ENCODE measurements at regions not wholly inside any gene's neighbourhood (a gene's known extent, or its start where the extent isn't known, plus 50 kb on each side); places are given as distances from the start of the nearest gene placed in this dataset.

GRCh38 chr19:46927106-46927505 lies 66.3 kb downstream of the ARHGAP35 start:
- Histone ChIP-seq H3K36me3 (ENCODE audit: control insufficient read depth, insufficient read depth, low read length) (peaks cover 9% of the 10 kb centered on the region), H3K4me3 (ENCODE audit: low read length) (no peak overlapping the region), H3K27me3 (ENCODE audit: control insufficient read depth, insufficient read depth, low read length, poor library complexity, severe bottlenecking) (no peaks in the 10 kb centered on the region), H3K27ac (ENCODE audit: low read depth, low read length) (peak overlapping the region; percentile 90), H3K9me3 (ENCODE audit: control insufficient read depth, low read length) (no peaks in the 10 kb centered on the region), H3K9ac (ENCODE audit: extremely low read depth, low read length, poor library complexity, severe bottlenecking) (no peak overlapping the region), H3K4me1 (ENCODE audit: control insufficient read depth, insufficient read depth, low read length) (no peaks in the 10 kb centered on the region)
- Mint-ChIP-seq H3K27ac (no peak overlapping the region), H3K4me3 (no peak overlapping the region), H3K4me1 (peaks cover 7% of the 10 kb centered on the region), H3K9me3 (no peaks in the 10 kb centered on the region), H3K36me3 (ENCODE audit: low read depth) (peaks cover 7% of the 10 kb centered on the region), H3K27me3 (ENCODE audit: insufficient read depth) (no peaks in the 10 kb centered on the region)
- TF ChIP-seq, protein P1, sequence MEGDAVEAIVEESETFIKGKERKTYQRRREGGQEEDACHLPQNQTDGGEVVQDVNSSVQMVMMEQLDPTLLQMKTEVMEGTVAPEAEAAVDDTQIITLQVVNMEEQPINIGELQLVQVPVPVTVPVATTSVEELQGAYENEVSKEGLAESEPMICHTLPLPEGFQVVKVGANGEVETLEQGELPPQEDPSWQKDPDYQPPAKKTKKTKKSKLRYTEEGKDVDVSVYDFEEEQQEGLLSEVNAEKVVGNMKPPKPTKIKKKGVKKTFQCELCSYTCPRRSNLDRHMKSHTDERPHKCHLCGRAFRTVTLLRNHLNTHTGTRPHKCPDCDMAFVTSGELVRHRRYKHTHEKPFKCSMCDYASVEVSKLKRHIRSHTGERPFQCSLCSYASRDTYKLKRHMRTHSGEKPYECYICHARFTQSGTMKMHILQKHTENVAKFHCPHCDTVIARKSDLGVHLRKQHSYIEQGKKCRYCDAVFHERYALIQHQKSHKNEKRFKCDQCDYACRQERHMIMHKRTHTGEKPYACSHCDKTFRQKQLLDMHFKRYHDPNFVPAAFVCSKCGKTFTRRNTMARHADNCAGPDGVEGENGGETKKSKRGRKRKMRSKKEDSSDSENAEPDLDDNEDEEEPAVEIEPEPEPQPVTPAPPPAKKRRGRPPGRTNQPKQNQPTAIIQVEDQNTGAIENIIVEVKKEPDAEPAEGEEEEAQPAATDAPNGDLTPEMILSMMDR (conservative IDR thresholded peaks at IDR 0.05), result no peak
- DNase-seq, result no peak
- 88 to 89% methylated on average over 6 of the region's 6 CpGs for WGBS, 2 experiments (ENCODE audit: insufficient coverage in 1 of 2, insufficient read length in 1 of 2)

- Histone ChIP-seq H3K27ac (ENCODE audit: low read depth, low read length) (no peak overlapping the region), H3K4me1 (ENCODE audit: control insufficient read depth, insufficient read depth, low read length) (no peaks in the 10 kb centered on the region), H3K9me3 (ENCODE audit: control insufficient read depth, low read length) (no peaks in the 10 kb centered on the region), H3K4me3 (ENCODE audit: low read length) (no peak overlapping the region), H3K27me3 (ENCODE audit: control insufficient read depth, insufficient read depth, low read length, poor library complexity, severe bottlenecking) (no peaks in the 10 kb centered on the region), H3K36me3 (ENCODE audit: control insufficient read depth, insufficient read depth, low read length) (peaks cover under 1% of the 10 kb centered on the region), H3K9ac (ENCODE audit: extremely low read depth, low read length, poor library complexity, severe bottlenecking) (no peak overlapping the region)
- H3K27ac Mint-ChIP-seq, result no peak overlapping the region
- DNase-seq, result no peak
- no peaks in the 10 kb centered on the region for H3K9me3 Mint-ChIP-seq
- H3K36me3 Mint-ChIP-seq (ENCODE audit: low read depth), result peaks cover under 1% of the 10 kb centered on the region
- H3K4me1 Mint-ChIP-seq, result peaks cover 13% of the 10 kb centered on the region
- TF ChIP-seq, protein P1 (conservative IDR thresholded peaks at IDR 0.05), result no peak
- no peaks in the 10 kb centered on the region for H3K27me3 Mint-ChIP-seq (ENCODE audit: insufficient read depth)
- no peak overlapping the region for H3K4me3 Mint-ChIP-seq
- WGBS, 2 experiments (ENCODE audit: insufficient coverage in 1 of 2, insufficient read length in 1 of 2), result 87 to 100% methylated on average over 2 to 4 of the region's 4 CpGs
These were observed 67.1 kb downstream of the ARHGAP35 start for GRCh38 chr19:46927893-46928292.

DNA sequence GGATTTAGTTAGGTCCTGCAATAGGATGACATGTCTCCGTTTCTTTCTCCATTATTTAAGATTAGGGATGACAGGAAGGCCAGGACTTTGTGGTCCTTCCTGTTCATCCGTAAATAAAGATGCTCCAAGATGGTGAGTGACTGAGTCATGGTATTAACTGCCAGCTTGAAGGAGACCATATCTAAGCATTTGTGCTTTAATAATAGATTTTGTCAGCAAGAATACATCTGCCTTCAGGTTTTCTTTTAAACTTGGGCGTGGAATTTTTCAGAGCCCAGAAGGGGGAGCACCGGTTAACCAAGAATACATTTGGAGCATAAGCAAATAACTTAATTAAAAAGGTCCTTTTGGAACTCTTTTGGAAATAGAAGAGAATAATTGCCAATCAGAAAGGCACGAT lies 68.2 kb downstream of the ARHGAP35 start:
- no peak for DNase-seq
- H3K27ac ChIP-seq (ENCODE audit: low read depth, low read length), result no peak overlapping the region
- no peaks in the 10 kb centered on the region for H3K36me3 Mint-ChIP-seq (ENCODE audit: low read depth)
- no peaks in the 10 kb centered on the region for H3K27me3 ChIP-seq (ENCODE audit: control insufficient read depth, insufficient read depth, low read length, poor library complexity, severe bottlenecking)
- TF ChIP-seq, protein P1 (conservative IDR thresholded peaks at IDR 0.05), result peak; percentile 59
- peaks cover 5% of the 10 kb centered on the region for H3K4me1 ChIP-seq (ENCODE audit: control insufficient read depth, insufficient read depth, low read length)
- H3K36me3 ChIP-seq (ENCODE audit: control insufficient read depth, insufficient read depth, low read length), result no peaks in the 10 kb centered on the region
- no peak overlapping the region for H3K9ac ChIP-seq (ENCODE audit: extremely low read depth, low read length, poor library complexity, severe bottlenecking)
- no peaks in the 10 kb centered on the region for H3K9me3 ChIP-seq (ENCODE audit: control insufficient read depth, low read length)
- no peaks in the 10 kb centered on the region for H3K9me3 Mint-ChIP-seq
- H3K27ac Mint-ChIP-seq, result no peak overlapping the region
- H3K4me1 Mint-ChIP-seq, result peaks cover 16% of the 10 kb centered on the region
- H3K27me3 Mint-ChIP-seq (ENCODE audit: insufficient read depth), result no peaks in the 10 kb centered on the region
- WGBS, 2 experiments (ENCODE audit: insufficient coverage in 1 of 2, insufficient read length in 1 of 2), result 93 to 94% methylated on average over 5 of the region's 5 CpGs
- no peak overlapping the region for H3K4me3 ChIP-seq (ENCODE audit: low read length)
- H3K4me3 Mint-ChIP-seq, result no peak overlapping the region
